ENCODE measurements at regions not wholly inside any gene's neighbourhood (a gene's known extent, or its start where the extent isn't known, plus 50 kb on each side); places are given as distances from the start of the nearest gene placed in this dataset.

DNA sequence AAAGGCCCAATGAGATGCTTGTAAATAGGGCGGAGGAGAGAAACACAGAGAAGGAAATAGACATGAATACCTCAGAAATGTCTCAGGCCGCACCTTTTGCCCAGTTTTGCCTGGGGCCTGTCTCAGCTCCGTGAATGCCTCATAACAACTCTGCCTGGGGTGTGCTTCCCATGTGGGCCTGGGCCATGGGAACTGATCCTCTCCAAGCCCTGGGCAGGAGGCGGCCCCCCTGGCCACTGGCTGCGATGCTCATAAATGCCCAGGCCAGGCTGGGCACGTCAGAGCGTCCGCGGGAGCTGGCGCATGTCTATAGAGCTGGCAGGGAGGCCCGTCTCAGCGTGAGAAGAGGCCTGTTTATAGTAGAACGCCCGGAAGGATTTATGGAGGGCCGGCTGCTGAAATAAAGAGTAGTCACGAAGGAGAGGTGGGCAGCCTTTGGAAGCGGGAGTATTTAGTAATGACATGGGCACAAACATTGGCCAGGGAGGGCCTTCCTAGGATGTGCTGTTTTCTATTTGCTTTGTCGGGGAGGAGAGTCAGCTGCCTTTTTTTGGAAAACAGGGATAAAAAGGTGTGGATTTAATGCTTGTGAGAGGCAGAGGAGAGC lies 85.9 kb upstream of the IGF1R start:
- Histone ChIP-seq H3K36me3 (no peaks in the 10 kb centered on the region), H3K27me3 (no peaks in the 10 kb centered on the region), H3K9me3 (no peaks in the 10 kb centered on the region), H3K4me3 (no peak overlapping the region), H3K27ac (peak overlapping the region; percentile 38 to 65 (median 50)), H3K4me1 (no peaks in the 10 kb centered on the region)
- in situ Hi-C loops (cut with MboI; ENCODE audit: low pct_ligation_motif_present in 1 of 4, low pct_unique_long_range_greater_than_20kb in 1 of 4, low sequenced_read_pairs in 3 of 4): no loop called here
- WGBS, 2 donors (ENCODE audit: low coverage in 1 of 2): 74 to 83% methylated on average over 7 to 16 of the region's 18 CpGs
- peak in 1 of 3 donors; percentile 23 for TF ChIP-seq POLR2AphosphoS5 (IDR thresholded peaks at IDR 0.05)
- TF ChIP-seq, protein P1, sequence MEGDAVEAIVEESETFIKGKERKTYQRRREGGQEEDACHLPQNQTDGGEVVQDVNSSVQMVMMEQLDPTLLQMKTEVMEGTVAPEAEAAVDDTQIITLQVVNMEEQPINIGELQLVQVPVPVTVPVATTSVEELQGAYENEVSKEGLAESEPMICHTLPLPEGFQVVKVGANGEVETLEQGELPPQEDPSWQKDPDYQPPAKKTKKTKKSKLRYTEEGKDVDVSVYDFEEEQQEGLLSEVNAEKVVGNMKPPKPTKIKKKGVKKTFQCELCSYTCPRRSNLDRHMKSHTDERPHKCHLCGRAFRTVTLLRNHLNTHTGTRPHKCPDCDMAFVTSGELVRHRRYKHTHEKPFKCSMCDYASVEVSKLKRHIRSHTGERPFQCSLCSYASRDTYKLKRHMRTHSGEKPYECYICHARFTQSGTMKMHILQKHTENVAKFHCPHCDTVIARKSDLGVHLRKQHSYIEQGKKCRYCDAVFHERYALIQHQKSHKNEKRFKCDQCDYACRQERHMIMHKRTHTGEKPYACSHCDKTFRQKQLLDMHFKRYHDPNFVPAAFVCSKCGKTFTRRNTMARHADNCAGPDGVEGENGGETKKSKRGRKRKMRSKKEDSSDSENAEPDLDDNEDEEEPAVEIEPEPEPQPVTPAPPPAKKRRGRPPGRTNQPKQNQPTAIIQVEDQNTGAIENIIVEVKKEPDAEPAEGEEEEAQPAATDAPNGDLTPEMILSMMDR (IDR thresholded peaks at IDR 0.05): no peak
- intact Hi-C loops (cut with DNase I; ENCODE audit: low total_unique reads): loop anchor here (10.0 kb wide), 1 partner anchor 82 kb away; the partner anchor contains the start of gene IGF1R
- peak; percentile 43 for DNase-seq

DNA sequence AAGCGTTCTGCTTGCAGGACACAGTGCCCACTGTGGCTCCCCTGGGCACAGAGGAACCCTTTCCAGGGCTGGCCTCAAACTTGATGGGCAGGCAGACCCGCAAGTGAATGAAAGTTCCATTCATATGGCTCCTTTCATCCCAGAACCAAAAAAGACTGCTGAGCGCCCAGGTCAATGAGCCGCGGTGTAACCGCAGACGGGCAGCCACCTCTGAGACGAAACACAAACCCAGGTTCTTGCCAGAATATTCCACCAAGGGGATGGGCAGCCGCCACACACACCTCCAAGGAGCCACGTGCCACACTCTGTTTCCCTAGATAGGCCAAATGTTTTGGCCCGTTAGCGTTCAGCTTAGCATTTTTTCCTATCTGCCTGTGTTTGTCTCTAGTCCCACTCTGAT lies 82.8 kb upstream of the IGF1R start:
- Histone ChIP-seq H3K9me3 (no peaks in the 10 kb centered on the region), H3K4me1 (no peaks in the 10 kb centered on the region), H3K27me3 (peaks cover 4% of the 10 kb centered on the region), H3K36me3 (no peaks in the 10 kb centered on the region), H3K27ac (no peak overlapping the region), H3K4me3 (no peak overlapping the region)
- TF ChIP-seq EP300 (IDR thresholded peaks at IDR 0.05; ENCODE audit: low read depth): no peak
- TF ChIP-seq POLR2A (IDR thresholded peaks at IDR 0.05): no peak
- TF ChIP-seq, protein P1 (IDR thresholded peaks at IDR 0.05): no peak
- TF ChIP-seq POLR2AphosphoS5 (IDR thresholded peaks at IDR 0.05): no peak
- in situ Hi-C loops (cut with MboI; ENCODE audit: low pct_ligation_motif_present in 1 of 4, low pct_unique_long_range_greater_than_20kb in 1 of 4, low sequenced_read_pairs in 3 of 4) (no loop called here), intact Hi-C loops (cut with DNase I; ENCODE audit: low total_unique reads) (loop anchor here (1.0 to 10.0 kb wide), 2 partner anchors 20 to 79 kb away; partner anchors contain the start of gene IGF1R)
- 80 to 90% methylated on average over 1 to 12 of the region's 12 CpGs for WGBS, 2 donors (ENCODE audit: low coverage in 1 of 2)
- no peak for DNase-seq

DNA sequence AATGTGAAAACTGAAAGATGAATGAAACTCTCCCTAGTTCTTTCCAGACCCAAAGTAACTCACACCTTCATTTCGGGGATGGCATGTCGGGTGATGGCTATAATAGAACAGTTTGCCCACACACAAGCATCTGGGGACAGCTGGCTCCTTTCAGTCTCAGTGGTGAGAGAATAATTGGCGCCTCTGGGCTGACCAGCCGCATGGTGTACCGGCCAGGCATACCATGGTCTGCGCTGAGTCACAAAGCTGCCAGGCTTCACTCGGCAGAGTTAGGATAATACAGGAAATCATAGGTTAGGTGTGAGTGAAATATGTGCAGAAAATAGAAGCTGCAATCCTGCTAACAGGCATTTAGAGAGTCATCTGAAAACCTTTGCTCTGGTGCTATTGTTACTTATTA lies 80.4 kb upstream of the IGF1R start:
- intact Hi-C loops (cut with DNase I; ENCODE audit: low total_unique reads) (loop anchor here (10.0 kb wide), 1 partner anchor 77 kb away; the partner anchor contains the start of gene IGF1R), in situ Hi-C loops (cut with MboI; ENCODE audit: low pct_ligation_motif_present in 1 of 4, low pct_unique_long_range_greater_than_20kb in 1 of 4, low sequenced_read_pairs in 3 of 4) (no loop called here)
- H3K4me1 ChIP-seq: no peaks in the 10 kb centered on the region
- H3K9me3 ChIP-seq: no peaks in the 10 kb centered on the region
- H3K4me3 ChIP-seq: no peak overlapping the region
- no peak for DNase-seq
- H3K27me3 ChIP-seq: peaks cover 4% of the 10 kb centered on the region
- 77 to 96% methylated on average over 5 to 7 of the region's 7 CpGs for WGBS, 2 donors (ENCODE audit: low coverage in 1 of 2)
- TF ChIP-seq POLR2A (IDR thresholded peaks at IDR 0.05) (no peak), EP300 (IDR thresholded peaks at IDR 0.05; ENCODE audit: low read depth) (no peak), POLR2AphosphoS5 (IDR thresholded peaks at IDR 0.05) (no peak)
- TF ChIP-seq, protein P1 (IDR thresholded peaks at IDR 0.05): no peak
- no peak overlapping the region for H3K27ac ChIP-seq
- no peaks in the 10 kb centered on the region for H3K36me3 ChIP-seq

DNA sequence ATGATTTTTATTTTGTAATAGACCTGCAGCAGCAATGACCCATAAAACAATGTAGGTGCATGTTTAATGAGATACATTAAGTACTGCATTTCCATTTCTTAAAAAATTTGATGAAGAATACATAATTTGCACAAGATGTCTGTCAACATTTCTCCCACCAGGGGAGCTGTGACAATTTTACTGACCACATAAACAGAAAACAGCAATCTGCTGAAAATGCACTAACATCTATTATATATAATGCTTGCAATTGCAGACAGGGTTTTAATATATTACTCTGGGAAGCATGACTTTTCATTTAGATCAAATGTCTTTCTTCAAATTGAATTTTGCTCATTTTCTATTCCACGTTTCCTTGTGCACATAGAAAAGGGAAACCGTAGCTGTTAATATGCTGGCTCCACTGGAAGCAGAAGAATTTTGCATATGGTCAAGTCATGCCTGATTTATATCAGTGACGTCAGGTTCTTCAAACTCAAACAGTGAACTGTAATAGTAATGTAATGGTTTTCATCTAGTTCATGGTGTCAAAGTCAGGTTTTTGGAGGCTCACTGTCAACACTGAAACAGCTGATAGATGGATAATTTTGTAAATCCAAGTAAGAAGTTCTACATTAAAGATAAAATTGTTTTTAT lies 79.8 kb upstream of the IGF1R start:
- 58 to 59% methylated on average over 3 of the region's 3 CpGs for WGBS, 2 donors (ENCODE audit: low coverage in 1 of 2)
- DNase-seq: no peak
- Histone ChIP-seq H3K27me3 (peaks cover 4% of the 10 kb centered on the region), H3K9me3 (no peaks in the 10 kb centered on the region), H3K4me1 (no peaks in the 10 kb centered on the region), H3K36me3 (no peaks in the 10 kb centered on the region), H3K4me3 (no peak overlapping the region), H3K27ac (no peak overlapping the region)
- TF ChIP-seq, protein P1 (IDR thresholded peaks at IDR 0.05): peak in 1 of 5 experiments; percentile 17
- no peak for TF ChIP-seq EP300 (IDR thresholded peaks at IDR 0.05; ENCODE audit: low read depth)
- no peak for TF ChIP-seq POLR2AphosphoS5 (IDR thresholded peaks at IDR 0.05)
- no peak for TF ChIP-seq POLR2A (IDR thresholded peaks at IDR 0.05)
- intact Hi-C loops (cut with DNase I; ENCODE audit: low total_unique reads): loop anchor here (10.0 kb wide), 1 partner anchor 76 kb away; the partner anchor contains the start of gene IGF1R
- in situ Hi-C loops (cut with MboI; ENCODE audit: low pct_ligation_motif_present in 1 of 4, low pct_unique_long_range_greater_than_20kb in 1 of 4, low sequenced_read_pairs in 3 of 4): no loop called here
